HG03039 (cell line): ENCODE measurements at regions not wholly inside any gene's neighbourhood (a gene's known extent, or its start where the extent isn't known, plus 50 kb on each side); places are given as distances from the start of the nearest gene placed in this dataset.
A peak's percentile ranks its signal among the peaks of the same experiment; 100 is the strongest.

Experiments
- ATAC-seq: cut with Tn5 transposase; IDR thresholded peaks from one replicate; pipeline ENCODE4 v1.9.1; 2021; ENCODE audit warnings: mild to moderate bottlenecking, moderate library complexity; ENCODE audit not compliant: unreplicated experiment

DNA sequence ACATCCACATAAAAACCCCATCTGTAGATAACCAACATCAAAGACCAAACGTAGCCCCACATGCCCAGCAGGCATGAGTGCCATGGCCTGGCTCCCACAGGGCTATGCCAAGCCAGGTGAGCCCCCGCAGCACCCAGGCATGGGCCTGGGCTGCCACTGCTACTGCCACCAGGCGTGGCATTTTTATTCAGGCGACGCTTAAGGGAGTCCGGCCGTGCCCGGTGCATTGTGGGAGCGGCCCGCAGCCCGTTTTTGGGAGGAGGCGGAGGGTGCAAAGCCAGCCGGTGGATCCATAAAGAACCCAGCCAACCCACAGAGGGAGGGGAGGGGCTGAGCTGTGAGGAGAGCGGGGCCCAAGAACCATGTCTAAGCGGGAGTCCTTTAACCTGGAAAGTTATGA is 83.6 kb downstream of the XIST start:
- ATAC-seq, result no peak

DNA sequence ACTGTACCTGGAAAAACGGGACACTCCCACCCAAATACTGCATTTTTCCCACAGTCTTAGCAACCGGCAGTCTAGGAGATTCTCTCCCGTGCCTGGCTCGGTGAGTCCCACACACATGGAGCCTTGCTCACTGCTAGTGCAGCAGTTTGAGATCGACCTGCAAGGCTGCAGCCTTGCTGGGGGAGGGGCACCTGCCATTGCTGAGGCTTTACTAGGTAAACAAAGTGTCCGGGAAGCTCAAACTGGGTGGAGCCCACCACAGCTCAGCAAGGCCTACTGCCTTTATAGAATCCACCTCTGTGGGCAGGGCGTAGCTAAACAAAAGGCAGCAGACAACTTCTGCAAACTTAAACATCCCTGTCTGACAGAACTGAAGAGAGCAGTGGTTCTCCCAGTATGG is 84.4 kb downstream of the XIST start:
- no peak for ATAC-seq

DNA sequence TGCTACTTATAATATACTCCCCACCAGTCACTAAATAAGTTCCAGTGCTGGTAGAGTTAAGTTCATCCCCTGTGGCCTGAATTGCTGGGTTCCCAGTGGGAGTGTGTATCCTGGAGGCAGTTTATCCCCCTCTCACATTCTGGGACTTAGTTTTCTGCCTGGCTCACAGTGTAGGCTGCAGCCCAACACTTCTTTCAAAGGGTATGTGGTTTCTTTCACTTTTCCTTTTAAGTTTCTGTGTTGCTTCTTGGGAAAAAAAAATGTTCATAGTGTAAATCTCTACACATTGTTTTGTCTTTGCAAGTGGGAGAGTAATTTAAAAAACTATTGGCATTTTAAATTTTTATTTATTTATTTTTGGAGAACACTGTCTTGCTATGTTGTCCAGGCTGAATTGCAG is 85.5 kb downstream of the XIST start:
- ATAC-seq, result no peak

DNA sequence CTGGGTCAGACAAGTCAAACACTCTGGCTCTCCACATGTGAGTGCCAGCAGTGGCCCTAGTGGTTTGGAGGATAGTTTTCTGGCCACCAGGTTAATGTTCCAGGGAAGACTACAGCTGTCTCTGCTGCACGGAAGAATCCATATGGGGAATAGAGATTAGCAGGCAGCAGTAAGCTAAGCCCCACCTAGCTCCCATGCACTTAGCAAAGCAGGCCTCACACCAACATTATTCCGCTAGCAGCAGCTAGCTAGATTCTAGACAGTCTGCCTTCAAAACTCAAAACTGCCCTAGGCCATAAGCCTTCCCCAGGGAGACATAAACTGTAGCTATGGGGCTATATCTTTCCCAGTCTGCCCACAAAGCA is 86.1 kb downstream of the XIST start:
- ATAC-seq, result no peak

DNA sequence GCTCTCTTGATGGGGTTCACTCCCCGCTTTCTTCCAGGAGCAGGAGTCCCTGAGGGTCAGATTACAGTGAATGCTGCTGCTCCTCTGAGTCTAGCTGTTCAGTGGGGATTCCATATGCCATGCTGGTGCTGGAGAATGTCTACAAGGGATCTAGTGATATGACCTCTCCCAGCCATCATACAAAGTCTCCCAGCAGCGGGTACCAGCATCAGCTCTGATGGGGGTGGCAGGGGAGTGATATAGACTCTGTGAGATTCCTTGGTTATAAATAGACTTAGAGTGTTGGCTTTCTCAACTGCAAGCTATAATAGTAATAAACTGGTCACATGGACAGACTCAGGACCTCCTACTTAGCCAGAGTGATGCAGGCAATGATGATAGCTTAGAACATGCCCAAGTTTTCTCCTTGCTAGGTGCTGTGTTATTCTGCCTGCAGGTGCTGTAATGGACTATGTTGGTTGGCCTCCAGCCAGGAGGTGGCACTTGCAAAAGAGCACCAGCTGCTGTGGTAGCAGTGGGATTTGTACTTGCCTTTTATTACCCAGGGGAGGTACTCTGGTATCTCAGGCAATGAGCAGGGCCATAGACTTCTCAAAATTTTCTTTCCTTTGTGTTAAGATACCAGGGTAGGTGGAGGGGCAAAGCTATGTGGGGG is 86.6 kb downstream of the XIST start:
- ATAC-seq, result no peak

DNA sequence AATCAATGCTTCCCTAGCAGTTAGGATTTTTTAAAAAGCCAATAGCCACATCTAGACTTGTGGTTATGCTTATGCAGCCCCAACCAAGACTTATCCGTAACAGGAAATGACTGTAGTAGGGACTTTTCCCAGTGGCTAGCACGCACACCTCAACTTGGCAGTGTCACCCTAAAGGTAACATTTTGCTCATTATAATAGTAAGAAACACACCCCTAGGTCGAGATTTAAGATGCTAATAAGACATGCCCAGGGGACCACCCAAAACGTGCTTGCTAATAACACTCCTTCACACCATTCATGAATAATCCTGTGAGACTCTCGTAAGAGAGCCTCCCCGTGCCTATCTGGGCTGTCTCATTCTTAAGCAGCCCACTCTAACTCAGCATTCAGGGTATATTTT is 94.3 kb downstream of the XIST start:
- peak; percentile 44 for ATAC-seq
